HEK293T (cell line): ENCODE measurements at regions not wholly inside any gene's neighbourhood (a gene's known extent, or its start where the extent isn't known, plus 50 kb on each side); places are given as distances from the start of the nearest gene placed in this dataset.

Experiments used
- CTCF ChIA-PET: fragments of 350-600 bp; formaldehyde crosslinking; extraction: SDS; loops from one replicate; lab custom pipeline; 2021; ENCODE audit warnings: antibody characterized with exemption, inconsistent platforms; lab: Yijun Ruan, JAX
- POLR2A ChIA-PET: fragments of 350-600 bp; formaldehyde crosslinking; extraction: SDS; loops from one replicate; lab custom pipeline; 2020; ENCODE audit warnings: antibody characterized with exemption, inconsistent platforms; lab: Yijun Ruan, JAX
- DNase-seq: peaks from one replicate; pipeline ENCODE4 v3.0.0; 2012; ENCODE audit warnings: mixed read lengths; ENCODE audit errors: extremely low spot score
- ARNT ChIP-seq: fragments of 450-650 bp; IDR thresholded peaks from 2 replicates; pipeline ENCODE4 v1.6.1; 2017; ENCODE audit warnings: mild to moderate bottlenecking
- BHLHE40 ChIP-seq: fragments of 450-650 bp; IDR thresholded peaks from 2 replicates; pipeline ENCODE4 v1.6.1; 2016; ENCODE audit warnings: mild to moderate bottlenecking, moderate library complexity, borderline replicate concordance
- CTBP1 ChIP-seq: fragments of 450-650 bp; IDR thresholded peaks from 2 replicates; pipeline ENCODE4 v1.6.1; 2016; ENCODE audit warnings: borderline replicate concordance
- ELF4 ChIP-seq: fragments of 450-650 bp; IDR thresholded peaks from 2 replicates; pipeline ENCODE4 v1.6.1; 2017; ENCODE audit warnings: antibody characterized with exemption
- FOXA1 ChIP-seq: fragments of 450-650 bp; IDR thresholded peaks from 2 replicates; pipeline ENCODE4 v1.6.1; 2016; ENCODE audit warnings: mild to moderate bottlenecking
- FOXK2 ChIP-seq: fragments of 450-650 bp; IDR thresholded peaks from 2 replicates; pipeline ENCODE4 v1.6.1; 2016; ENCODE audit warnings: mild to moderate bottlenecking
- FOXM1 ChIP-seq: fragments of 450-650 bp; IDR thresholded peaks from 2 replicates; pipeline ENCODE4 v1.6.1; 2017; ENCODE audit warnings: mild to moderate bottlenecking, borderline replicate concordance
- HDGF ChIP-seq: fragments of 450-650 bp; IDR thresholded peaks from 2 replicates; pipeline ENCODE4 v1.6.1; 2017; ENCODE audit warnings: antibody characterized with exemption, borderline replicate concordance
- L3MBTL2 ChIP-seq: fragments of 450-650 bp; conservative IDR thresholded peaks from 2 replicates; pipeline ENCODE4 v1.6.1; 2016; ENCODE audit warnings: mild to moderate bottlenecking
- LEF1 ChIP-seq: fragments of 450-650 bp; IDR thresholded peaks from 2 replicates; pipeline ENCODE4 v1.6.1; 2017; ENCODE audit warnings: mild to moderate bottlenecking, borderline replicate concordance
- NFRKB ChIP-seq: fragments of 450-650 bp; IDR thresholded peaks from 2 replicates; pipeline ENCODE4 v1.6.1; 2016; ENCODE audit warnings: mild to moderate bottlenecking, moderate library complexity
- SP1 ChIP-seq: fragments of 450-650 bp; IDR thresholded peaks from 2 replicates; pipeline ENCODE4 v1.6.1; 2017
- SUZ12 ChIP-seq: fragments of 450-650 bp; IDR thresholded peaks from 2 replicates; pipeline ENCODE4 v1.6.1; 2016; ENCODE audit warnings: mild to moderate bottlenecking
- TARDBP ChIP-seq: fragments of 450-650 bp; IDR thresholded peaks from 2 replicates; pipeline ENCODE4 v1.6.1; 2016
- ZNF384 ChIP-seq: fragments of 450-650 bp; IDR thresholded peaks from 2 replicates; pipeline ENCODE4 v1.6.1; 2016
- TF ChIP-seq, protein P1 (sequence below): fragments of 450-650 bp; IDR thresholded peaks from 2 replicates; pipeline ENCODE4 v1.6.1; 2016

DNA sequence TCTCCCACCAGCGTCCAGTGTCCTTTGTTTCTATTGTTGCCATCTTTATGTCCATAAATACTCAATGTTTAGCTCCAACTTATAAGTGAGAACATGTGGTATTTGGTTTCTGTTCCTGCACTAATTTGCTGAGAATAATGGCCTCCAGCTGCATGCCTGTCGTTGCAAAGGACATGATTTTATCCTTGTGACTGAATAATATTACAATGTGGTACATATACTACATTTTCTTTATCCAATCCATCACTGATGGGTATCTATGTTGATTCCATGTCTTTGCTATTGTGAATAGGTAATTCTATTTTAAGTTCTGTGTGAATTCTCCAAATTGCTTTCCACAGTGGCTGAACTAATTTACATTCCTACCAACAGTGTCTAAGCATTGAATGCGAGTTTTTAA is 578.6 kb upstream of the CA10 start:
- no peak for DNase-seq
- ChIA-PET POLR2A (no interaction called here), CTCF (no interaction called here)
- TF ChIP-seq SP1 (no peak), FOXK2 (no peak), ZNF384 (no peak), NFRKB (no peak), ELF4 (no peak), FOXA1 (no peak), LEF1 (no peak), FOXM1 (no peak)
- TF ChIP-seq, protein P1, sequence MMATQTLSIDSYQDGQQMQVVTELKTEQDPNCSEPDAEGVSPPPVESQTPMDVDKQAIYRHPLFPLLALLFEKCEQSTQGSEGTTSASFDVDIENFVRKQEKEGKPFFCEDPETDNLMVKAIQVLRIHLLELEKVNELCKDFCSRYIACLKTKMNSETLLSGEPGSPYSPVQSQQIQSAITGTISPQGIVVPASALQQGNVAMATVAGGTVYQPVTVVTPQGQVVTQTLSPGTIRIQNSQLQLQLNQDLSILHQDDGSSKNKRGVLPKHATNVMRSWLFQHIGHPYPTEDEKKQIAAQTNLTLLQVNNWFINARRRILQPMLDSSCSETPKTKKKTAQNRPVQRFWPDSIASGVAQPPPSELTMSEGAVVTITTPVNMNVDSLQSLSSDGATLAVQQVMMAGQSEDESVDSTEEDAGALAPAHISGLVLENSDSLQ: no peak

DNA sequence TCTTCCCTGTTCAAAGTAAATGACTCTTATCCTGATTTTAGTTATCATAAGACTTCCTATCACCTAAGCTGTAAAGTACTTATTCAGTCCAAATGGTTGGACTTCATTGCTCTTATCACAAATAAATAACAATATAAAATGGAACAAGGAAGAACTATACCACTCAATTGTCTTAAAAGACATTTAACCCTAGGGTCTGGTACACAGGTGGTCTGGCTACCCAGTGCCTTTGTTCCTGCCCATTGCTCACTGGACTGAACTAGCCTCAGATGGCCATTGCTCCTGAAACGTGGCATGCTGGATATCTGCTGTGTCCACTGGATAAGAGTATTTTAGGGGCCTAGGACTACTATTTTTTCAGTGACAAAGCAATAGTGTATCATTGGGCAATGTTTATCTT is 574.3 kb upstream of the CA10 start:
- DNase-seq: no peak
- no peak for TF ChIP-seq BHLHE40
- TF ChIP-seq ZNF384: no peak
- TF ChIP-seq CTBP1: no peak
- TF ChIP-seq ELF4: no peak
- no peak for TF ChIP-seq ARNT
- TF ChIP-seq FOXK2: no peak
- ChIA-PET POLR2A (no interaction called here), CTCF (no interaction called here)

DNA sequence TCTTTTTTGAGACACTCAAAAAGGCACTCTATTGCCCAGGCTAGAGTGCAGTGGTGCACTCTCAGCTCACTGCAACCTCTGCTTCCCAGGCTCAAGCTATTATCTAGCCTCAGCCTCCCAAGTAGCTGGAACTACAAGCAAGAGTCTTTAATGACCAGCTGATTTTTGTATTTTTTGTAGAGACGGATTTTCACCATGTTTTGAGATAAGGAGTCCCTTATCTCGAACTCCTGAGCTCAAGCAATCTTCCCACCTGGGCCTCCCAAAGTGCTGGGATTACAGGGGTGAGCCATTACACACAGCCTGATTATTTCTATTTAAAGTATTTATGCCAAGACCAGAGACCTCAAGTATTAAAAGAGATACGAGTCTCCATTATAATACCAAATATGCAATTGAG is 566.1 kb upstream of the CA10 start:
- no peak for DNase-seq
- POLR2A ChIA-PET: no interaction called here
- no peak for TF ChIP-seq SP1
- TF ChIP-seq CTBP1: no peak
- TF ChIP-seq L3MBTL2: no peak
- TF ChIP-seq ZNF384: no peak
- TF ChIP-seq BHLHE40: no peak
- CTCF ChIA-PET: interaction anchor here (0.7 kb wide), 1 partner anchor 166 kb away, joined by 8 read pairs; no protein-coding TSS in a partner anchor

DNA sequence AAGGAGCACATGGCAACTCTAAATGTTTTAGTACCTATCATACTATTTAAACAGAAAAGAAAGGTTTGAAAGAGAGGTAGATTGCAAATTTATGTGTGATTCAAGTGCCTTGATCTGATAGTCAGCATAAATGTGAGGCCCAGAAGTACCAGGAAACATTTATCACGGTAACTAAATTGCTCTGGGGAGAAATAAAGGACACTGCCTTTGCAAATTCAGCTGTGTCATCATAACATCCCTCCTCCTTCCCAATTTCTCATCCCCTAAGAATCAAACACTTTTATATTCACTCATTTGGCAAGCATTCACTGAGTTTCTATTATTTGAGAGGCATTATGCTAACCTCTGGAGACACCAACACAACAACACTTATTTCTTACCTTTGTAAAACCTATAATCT is 563.4 kb upstream of the CA10 start:
- TF ChIP-seq ZNF384 (no peak), NFRKB (no peak), TARDBP (no peak), LEF1 (no peak), SUZ12 (no peak), ELF4 (no peak), HDGF (no peak), CTBP1 (no peak), L3MBTL2 (no peak), FOXM1 (no peak), ARNT (no peak), BHLHE40 (no peak), SP1 (no peak), FOXA1 (no peak)
- TF ChIP-seq, protein P1: no peak
- ChIA-PET POLR2A (no interaction called here), CTCF (no interaction called here)
- no peak for DNase-seq

DNA sequence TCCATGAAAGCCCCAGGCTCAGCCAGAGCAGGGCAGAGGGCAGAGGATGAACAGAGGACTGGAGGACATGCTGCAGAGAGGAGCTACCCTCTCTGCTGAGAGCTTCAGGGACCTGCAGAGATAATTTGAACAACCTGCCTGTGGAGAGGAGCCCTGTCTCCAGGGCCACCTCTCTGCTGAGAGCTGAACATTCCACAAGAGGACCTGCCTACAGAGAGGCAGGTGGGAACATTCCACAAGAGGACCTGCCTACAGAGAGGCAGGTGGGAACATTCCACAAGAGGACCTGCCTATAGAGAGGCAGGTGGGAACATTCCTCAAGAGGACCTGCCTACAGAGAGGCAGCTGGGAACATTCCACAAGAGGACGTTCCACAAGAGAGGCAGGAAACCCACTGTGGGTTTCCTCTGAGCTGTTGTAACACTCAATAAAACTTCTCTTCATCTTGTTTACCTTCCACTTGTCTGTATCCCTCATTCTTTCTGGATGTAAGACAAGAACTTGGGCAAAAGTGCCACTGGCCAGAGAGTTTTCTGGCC is 551.9 kb upstream of the CA10 start:
- ChIA-PET POLR2A (no interaction called here), CTCF (no interaction called here)
- TF ChIP-seq FOXA1 (no peak), FOXM1 (no peak), L3MBTL2 (no peak), NFRKB (no peak), ARNT (no peak), CTBP1 (no peak), ZNF384 (no peak), TARDBP (no peak), SP1 (no peak), HDGF (no peak), SUZ12 (no peak), BHLHE40 (no peak), FOXK2 (no peak)
- DNase-seq: no peak

DNA sequence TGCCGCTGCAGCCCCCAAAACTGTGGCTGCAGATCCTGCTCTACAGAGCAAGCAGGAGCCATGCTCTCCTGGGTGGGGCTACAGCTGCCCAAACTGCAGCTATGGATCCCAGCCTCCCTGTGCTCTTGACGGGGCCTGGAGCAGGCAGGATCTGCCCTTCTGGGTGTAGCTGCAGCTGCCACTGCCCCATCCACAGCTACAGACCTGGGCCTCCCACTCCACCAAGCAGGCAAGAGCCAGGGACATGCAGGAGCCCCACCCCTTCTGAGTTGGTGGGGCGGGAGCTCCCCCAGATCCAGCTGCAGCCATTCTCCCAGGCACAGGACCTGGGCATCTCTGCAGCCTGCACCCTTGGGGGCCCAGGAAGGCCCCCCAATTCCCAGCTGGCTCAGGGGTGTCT is 551.2 kb upstream of the CA10 start:
- ChIA-PET CTCF (no interaction called here), POLR2A (no interaction called here)
- TF ChIP-seq ARNT: no peak
- no peak for TF ChIP-seq L3MBTL2
- TF ChIP-seq SUZ12: no peak
- TF ChIP-seq NFRKB: no peak
- no peak for TF ChIP-seq CTBP1
- no peak for TF ChIP-seq FOXM1
- TF ChIP-seq ZNF384: no peak
- no peak for DNase-seq

DNA sequence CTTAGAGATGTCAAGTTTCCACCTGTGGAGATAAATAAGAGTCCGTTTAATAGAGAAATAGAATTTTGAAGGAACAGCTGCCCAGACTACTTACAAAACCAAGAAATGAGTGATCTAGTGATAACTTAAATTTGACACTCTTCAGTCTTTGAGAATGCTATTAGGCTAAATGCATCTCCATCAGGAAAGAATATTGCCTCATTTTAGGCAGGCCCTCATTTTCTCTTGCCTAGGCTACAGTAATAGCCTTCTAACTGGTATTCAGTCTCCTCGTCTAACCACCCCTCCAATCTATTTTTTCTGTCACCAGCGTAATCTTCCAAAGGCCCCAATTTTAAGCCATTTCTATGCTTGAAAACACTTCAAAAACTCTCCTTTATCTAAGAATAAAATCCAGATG is 537.8 kb upstream of the CA10 start:
- ChIA-PET CTCF (no interaction called here), POLR2A (no interaction called here)
- DNase-seq: no peak
- no peak for TF ChIP-seq ARNT
- TF ChIP-seq L3MBTL2: no peak
- no peak for TF ChIP-seq FOXA1
- no peak for TF ChIP-seq TARDBP
- no peak for TF ChIP-seq ELF4
- no peak for TF ChIP-seq FOXK2
- TF ChIP-seq FOXM1: no peak
- no peak for TF ChIP-seq ZNF384
- TF ChIP-seq HDGF: no peak
- TF ChIP-seq NFRKB: no peak
- TF ChIP-seq SUZ12: no peak
- no peak for TF ChIP-seq CTBP1
- TF ChIP-seq SP1: no peak
- no peak for TF ChIP-seq BHLHE40
